Mucosa of rectum (tissue), 2 donors: ENCODE measurements at regions not wholly inside any gene's neighbourhood (a gene's known extent, or its start where the extent isn't known, plus 50 kb on each side); places are given as distances from the start of the nearest gene placed in this dataset.

Source experiments
- H3K27ac ChIP-seq, 2 donors: one replicate each; pipeline ENCODE4 v1.7.0; 2013; ENCODE audit warnings: inconsistent platforms in 2 of 2, low read depth in 2 of 2, low read length in 2 of 2
- H3K27me3 ChIP-seq, 2 donors: one replicate each; pipeline ENCODE4 v1.7.0; 2013; ENCODE audit warnings: low read length in 2 of 2; ENCODE audit not compliant: control insufficient read depth in 2 of 2, insufficient read depth in 2 of 2
- H3K36me3 ChIP-seq, 2 donors: one replicate each; pipeline ENCODE4 v1.7.0; 2013; ENCODE audit warnings: low read length in 2 of 2; ENCODE audit not compliant: control insufficient read depth in 2 of 2, insufficient read depth in 2 of 2
- H3K4me1 ChIP-seq, 2 donors: one replicate each; pipeline ENCODE4 v1.7.0; 2013; ENCODE audit warnings: low read length in 2 of 2, mild to moderate bottlenecking in 1 of 2; ENCODE audit not compliant: control insufficient read depth in 2 of 2, insufficient read depth in 2 of 2
- H3K4me3 ChIP-seq, 2 donors: one replicate each; pipeline ENCODE4 v1.7.0; 2013; ENCODE audit warnings: low read length in 2 of 2
- H3K9ac ChIP-seq, 2 donors: one replicate each; pipeline ENCODE4 v1.7.0; 2013; ENCODE audit warnings: low read length in 2 of 2, low read depth in 1 of 2, mild to moderate bottlenecking in 1 of 2
- H3K9me3 ChIP-seq, 2 donors: one replicate each; pipeline ENCODE4 v1.7.0; 2013; ENCODE audit warnings: low read length in 2 of 2; ENCODE audit not compliant: control insufficient read depth in 2 of 2
- donor health status: healthy.
- donor health status: Normal muscosa, but diverticular disease.

GRCh38 chr2:207288628-207289027, 122.9 kb upstream of the KLF7 start:
- Histone ChIP-seq H3K4me3 (no peak overlapping the region), H3K9me3 (no peaks in the 10 kb centered on the region), H3K4me1 (peaks cover 0 to 2% of the 10 kb centered on the region in 2 donors), H3K9ac (no peak overlapping the region), H3K27ac (no peak overlapping the region), H3K36me3 (no peaks in the 10 kb centered on the region), H3K27me3 (no peaks in the 10 kb centered on the region)

GRCh38 chr2:207289295-207290018, 123.7 kb upstream of the KLF7 start:
- Histone ChIP-seq H3K9me3 (no peaks in the 10 kb centered on the region), H3K27me3 (no peaks in the 10 kb centered on the region), H3K36me3 (no peaks in the 10 kb centered on the region), H3K9ac (no peak overlapping the region), H3K27ac (no peak overlapping the region), H3K4me1 (peaks cover 0 to 2% of the 10 kb centered on the region in 2 donors), H3K4me3 (no peak overlapping the region)

- no peak overlapping the region for H3K4me3 ChIP-seq
- H3K9me3 ChIP-seq: no peaks in the 10 kb centered on the region
- no peak overlapping the region for H3K27ac ChIP-seq
- H3K36me3 ChIP-seq: no peaks in the 10 kb centered on the region
- H3K9ac ChIP-seq: no peak overlapping the region
- no peaks in the 10 kb centered on the region for H3K27me3 ChIP-seq
- H3K4me1 ChIP-seq: no peaks in the 10 kb centered on the region
Measured at GRCh38 chr2:207290833-207291624, 125.3 kb upstream of the KLF7 start.

- H3K9ac ChIP-seq: no peak overlapping the region
Measured at GRCh38 chr2:207291625-207292252, 126.0 kb upstream of the KLF7 start.

GRCh38 chr2:207296265-207296948, 130.7 kb upstream of the KLF7 start:
- Histone ChIP-seq H3K9ac (no peak overlapping the region), H3K27ac (no peak overlapping the region), H3K4me1 (no peaks in the 10 kb centered on the region), H3K9me3 (no peaks in the 10 kb centered on the region), H3K27me3 (no peaks in the 10 kb centered on the region), H3K36me3 (no peaks in the 10 kb centered on the region), H3K4me3 (no peak overlapping the region)

More at GRCh38 chr2:207291625-207292252, 126.0 kb upstream of the KLF7 start:
- Histone ChIP-seq H3K4me3 (no peak overlapping the region), H3K36me3 (no peaks in the 10 kb centered on the region), H3K27me3 (no peaks in the 10 kb centered on the region), H3K27ac (no peak overlapping the region), H3K4me1 (no peaks in the 10 kb centered on the region), H3K9me3 (no peaks in the 10 kb centered on the region)

GRCh38 chr2:207300817-207301216, 135.1 kb upstream of the KLF7 start:
- H3K4me3 ChIP-seq: no peak overlapping the region
- no peaks in the 10 kb centered on the region for H3K4me1 ChIP-seq
- H3K36me3 ChIP-seq: no peaks in the 10 kb centered on the region
- H3K27ac ChIP-seq: no peak overlapping the region
- no peaks in the 10 kb centered on the region for H3K9me3 ChIP-seq
- no peak overlapping the region for H3K9ac ChIP-seq
- no peaks in the 10 kb centered on the region for H3K27me3 ChIP-seq

- no peaks in the 10 kb centered on the region for H3K9me3 ChIP-seq
- no peak overlapping the region for H3K9ac ChIP-seq
- no peaks in the 10 kb centered on the region for H3K4me1 ChIP-seq
- no peak overlapping the region for H3K27ac ChIP-seq
- no peaks in the 10 kb centered on the region for H3K36me3 ChIP-seq
- peaks cover 0 to 2% of the 10 kb centered on the region in 2 donors for H3K27me3 ChIP-seq
- H3K4me3 ChIP-seq: no peak overlapping the region
Measured at GRCh38 chr2:207304761-207305160, 139.0 kb upstream of the KLF7 start.

- no peak overlapping the region for H3K27ac ChIP-seq
- H3K36me3 ChIP-seq: no peaks in the 10 kb centered on the region
- H3K4me3 ChIP-seq: no peak overlapping the region
- H3K4me1 ChIP-seq: no peaks in the 10 kb centered on the region
- H3K9ac ChIP-seq: no peak overlapping the region
- peaks cover 0 to 2% of the 10 kb centered on the region in 2 donors for H3K27me3 ChIP-seq
- H3K9me3 ChIP-seq: no peaks in the 10 kb centered on the region
Measured at GRCh38 chr2:207308519-207309224, 142.9 kb upstream of the KLF7 start.

GRCh38 chr2:207311316-207312005, 145.7 kb upstream of the KLF7 start:
- H3K27me3 ChIP-seq: peaks cover 0 to 2% of the 10 kb centered on the region in 2 donors
- H3K4me3 ChIP-seq: no peak overlapping the region
- H3K9me3 ChIP-seq: no peaks in the 10 kb centered on the region
- H3K4me1 ChIP-seq: no peaks in the 10 kb centered on the region
- no peaks in the 10 kb centered on the region for H3K36me3 ChIP-seq
- H3K27ac ChIP-seq: no peak overlapping the region
- no peak overlapping the region for H3K9ac ChIP-seq
